Stomach smooth muscle (tissue), 2 donors: ENCODE measurements at regions not wholly inside any gene's neighbourhood (a gene's known extent, or its start where the extent isn't known, plus 50 kb on each side); places are given as distances from the start of the nearest gene placed in this dataset.

ENCODE experiments used
- H3K27ac ChIP-seq: one replicate; pipeline ENCODE4 v1.7.0; 2013; ENCODE audit warnings: mild to moderate bottlenecking, low read length, inconsistent platforms
- H3K27me3 ChIP-seq, 2 donors: one replicate each; pipeline ENCODE4 v1.7.0; 2013; ENCODE audit warnings: low read length in 2 of 2; ENCODE audit not compliant: insufficient read depth in 2 of 2, control insufficient read depth in 1 of 2
- H3K36me3 ChIP-seq, 2 donors: one replicate each; pipeline ENCODE4 v1.7.0; 2013; ENCODE audit warnings: low read length in 2 of 2; ENCODE audit not compliant: control insufficient read depth in 2 of 2, insufficient read depth in 2 of 2
- H3K4me1 ChIP-seq: one replicate; pipeline ENCODE4 v1.7.0; 2013; ENCODE audit warnings: low read length; ENCODE audit not compliant: control insufficient read depth, insufficient read depth
- H3K4me3 ChIP-seq, 2 donors: one replicate each; pipeline ENCODE4 v1.7.0; 2013; ENCODE audit warnings: low read length in 2 of 2
- H3K9ac ChIP-seq, 2 donors: one replicate each; pipeline ENCODE4 v1.7.0; 2013; ENCODE audit warnings: low read length in 2 of 2, mild to moderate bottlenecking in 1 of 2
- H3K9me3 ChIP-seq, 2 donors: one replicate each; pipeline ENCODE4 v1.7.0; 2013; ENCODE audit warnings: low read length in 2 of 2; ENCODE audit not compliant: control insufficient read depth in 2 of 2
- donor health status: healthy.
- donor health status: Pancreatic carcinoma.

- Histone ChIP-seq H3K27me3 (no peaks in the 10 kb centered on the region), H3K9me3 (no peaks in the 10 kb centered on the region), H3K4me1 (peaks cover 12% of the 10 kb centered on the region), H3K4me3 (peak overlapping the region in 1 of 2 donors; percentile 8), H3K9ac (no peak overlapping the region), H3K36me3 (no peaks in the 10 kb centered on the region), H3K27ac (no peak overlapping the region)
Observed at GRCh38 chr6:167574431-167575151, 249.7 kb downstream of the TTLL2 start.

DNA sequence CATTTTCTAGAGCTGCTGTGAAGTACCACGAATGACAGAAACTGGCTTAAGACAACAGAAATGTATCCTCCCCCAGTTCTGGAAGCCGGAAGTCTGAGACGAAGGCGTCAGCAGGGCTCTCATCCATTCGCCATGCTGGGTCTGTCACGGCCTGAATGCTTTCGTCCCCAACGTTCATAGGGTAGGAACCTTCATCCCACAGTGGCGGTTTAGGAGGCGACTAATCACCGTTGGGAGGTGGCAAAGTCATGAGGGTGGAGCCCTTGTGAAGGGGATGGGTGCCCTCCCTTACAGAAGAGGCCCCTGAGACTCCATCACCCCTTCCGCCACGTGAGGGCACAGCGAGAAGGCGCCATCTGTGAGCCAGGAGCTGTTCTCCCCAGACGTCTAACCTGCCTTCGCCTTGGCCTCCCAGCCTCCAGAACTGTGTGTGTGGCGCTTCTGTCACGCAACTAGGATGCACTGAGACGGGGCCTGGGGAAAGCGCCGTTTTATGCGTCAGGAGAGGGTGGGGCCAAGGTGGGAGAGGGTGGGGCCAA, 250.3 kb downstream of the TTLL2 start:
- Histone ChIP-seq H3K9me3 (no peaks in the 10 kb centered on the region), H3K4me3 (peak overlapping the region in 1 of 2 donors; percentile 8), H3K9ac (no peak overlapping the region), H3K4me1 (peaks cover 12% of the 10 kb centered on the region), H3K27ac (no peak overlapping the region), H3K27me3 (no peaks in the 10 kb centered on the region), H3K36me3 (no peaks in the 10 kb centered on the region)

DNA sequence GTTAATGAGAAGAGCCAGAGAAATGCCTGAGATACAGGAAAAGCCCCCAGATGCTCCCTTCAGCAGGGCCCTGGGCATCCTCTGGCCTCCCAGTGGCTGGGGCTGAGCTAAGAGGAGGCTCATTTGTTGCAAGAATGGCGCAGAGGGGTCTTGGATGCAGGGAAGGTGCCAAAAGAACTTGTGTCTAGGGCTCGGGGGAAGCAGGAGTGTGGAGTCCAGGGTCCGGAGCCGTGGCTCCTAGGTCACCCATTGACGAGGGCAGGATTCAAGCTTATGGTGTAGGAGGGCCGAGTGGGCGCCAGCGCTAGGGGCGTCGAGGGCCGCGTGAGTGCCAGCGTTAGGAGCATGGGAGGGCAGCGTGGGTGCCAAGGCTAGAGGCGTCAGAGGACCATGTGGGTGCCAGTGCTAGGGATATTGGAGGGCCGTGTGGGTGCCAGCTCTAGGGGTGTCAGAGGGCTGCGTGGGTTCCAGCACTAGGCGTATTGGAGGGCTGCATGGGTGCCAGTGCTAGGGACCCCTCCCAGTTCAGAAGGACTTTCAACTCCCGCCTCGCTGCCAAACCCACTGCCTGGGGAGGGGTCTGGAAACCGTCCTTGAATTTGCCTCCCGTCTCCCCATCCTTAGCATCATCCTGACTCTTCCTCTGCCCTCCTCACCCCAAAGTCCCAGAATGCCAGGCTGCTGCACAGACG, 250.5 kb upstream of the AFDN start:
- H3K4me1 ChIP-seq, result peaks cover 12% of the 10 kb centered on the region
- H3K4me3 ChIP-seq, result no peak overlapping the region
- H3K9me3 ChIP-seq, result no peaks in the 10 kb centered on the region
- H3K36me3 ChIP-seq, result no peaks in the 10 kb centered on the region
- no peak overlapping the region for H3K9ac ChIP-seq
- no peak overlapping the region for H3K27ac ChIP-seq
- no peaks in the 10 kb centered on the region for H3K27me3 ChIP-seq

- no peak overlapping the region for H3K4me3 ChIP-seq
Observed at GRCh38 chr6:167576828-167577503, 249.7 kb upstream of the AFDN start.

GRCh38 chr6:167577891-167578361, 248.8 kb upstream of the AFDN start:
- Histone ChIP-seq H3K9me3 (no peaks in the 10 kb centered on the region), H3K27ac (no peak overlapping the region), H3K4me3 (no peak overlapping the region), H3K9ac (no peak overlapping the region), H3K27me3 (no peaks in the 10 kb centered on the region), H3K36me3 (no peaks in the 10 kb centered on the region), H3K4me1 (peaks cover 10% of the 10 kb centered on the region)

More at GRCh38 chr6:167576828-167577503, 249.7 kb upstream of the AFDN start:
- Histone ChIP-seq H3K9me3 (no peaks in the 10 kb centered on the region), H3K27ac (no peak overlapping the region), H3K4me1 (peaks cover 12% of the 10 kb centered on the region), H3K9ac (no peak overlapping the region), H3K36me3 (no peaks in the 10 kb centered on the region), H3K27me3 (no peaks in the 10 kb centered on the region)

- Histone ChIP-seq H3K4me1 (peaks cover 6% of the 10 kb centered on the region), H3K27ac (no peak overlapping the region), H3K27me3 (no peaks in the 10 kb centered on the region), H3K4me3 (no peak overlapping the region), H3K36me3 (no peaks in the 10 kb centered on the region), H3K9me3 (no peaks in the 10 kb centered on the region), H3K9ac (no peak overlapping the region)
Observed at GRCh38 chr6:167578371-167578901, 248.3 kb upstream of the AFDN start.

GRCh38 chr6:167579806-167580618, 246.7 kb upstream of the AFDN start:
- Histone ChIP-seq H3K9ac (no peak overlapping the region), H3K4me3 (no peak overlapping the region), H3K4me1 (no peaks in the 10 kb centered on the region), H3K9me3 (no peaks in the 10 kb centered on the region), H3K27ac (no peak overlapping the region), H3K36me3 (no peaks in the 10 kb centered on the region), H3K27me3 (no peaks in the 10 kb centered on the region)

GRCh38 chr6:167580619-167580911, 246.1 kb upstream of the AFDN start:
- no peaks in the 10 kb centered on the region for H3K36me3 ChIP-seq
- no peaks in the 10 kb centered on the region for H3K4me1 ChIP-seq
- no peak overlapping the region for H3K4me3 ChIP-seq
- no peaks in the 10 kb centered on the region for H3K27me3 ChIP-seq
- H3K27ac ChIP-seq, result no peak overlapping the region
- H3K9me3 ChIP-seq, result no peaks in the 10 kb centered on the region
- H3K9ac ChIP-seq, result no peak overlapping the region

- H3K4me1 ChIP-seq, result no peaks in the 10 kb centered on the region
- H3K4me3 ChIP-seq, result no peak overlapping the region
- no peaks in the 10 kb centered on the region for H3K36me3 ChIP-seq
- no peaks in the 10 kb centered on the region for H3K27me3 ChIP-seq
- H3K9ac ChIP-seq, result no peak overlapping the region
- H3K9me3 ChIP-seq, result no peaks in the 10 kb centered on the region
- H3K27ac ChIP-seq, result no peak overlapping the region
Observed at GRCh38 chr6:167581637-167582036, 245.1 kb upstream of the AFDN start.

GRCh38 chr6:167583412-167583811, 243.3 kb upstream of the AFDN start:
- Histone ChIP-seq H3K36me3 (no peaks in the 10 kb centered on the region), H3K9me3 (no peaks in the 10 kb centered on the region), H3K27ac (no peak overlapping the region), H3K4me1 (no peaks in the 10 kb centered on the region), H3K27me3 (no peaks in the 10 kb centered on the region), H3K4me3 (no peak overlapping the region), H3K9ac (no peak overlapping the region)
